Uterus (tissue), 2 donors: ENCODE measurements at regions not wholly inside any gene's neighbourhood (a gene's known extent, or its start where the extent isn't known, plus 50 kb on each side); places are given as distances from the start of the nearest gene placed in this dataset.
"Not testable (repeated sequence)": the region's sequence is repeated elsewhere in the genome, so short reads cannot be mapped to it uniquely, and the experiment has no call there.

ENCODE experiments used
- CTCF ChIP-seq, 4 experiments: fragments of 200-600 bp in 2 of 4; fragments of 450-650 bp in 2 of 4; sonication (generic) in 2 of 4; IDR thresholded peaks; one replicate each; pipeline ENCODE4 v1.5.1; 2016 to 2019; ENCODE audit warnings: antibody characterized with exemption in 4 of 4, mild to moderate bottlenecking in 2 of 4, moderate library complexity in 1 of 4
- POLR2A ChIP-seq, 2 donors: fragments of 450-650 bp; IDR thresholded peaks; one replicate each; pipeline ENCODE4 v1.6.1; 2016; ENCODE audit warnings: antibody characterized with exemption in 2 of 2, mild to moderate bottlenecking in 1 of 2, moderate library complexity in 1 of 2

- TF ChIP-seq POLR2A, CTCF (IDR thresholded peaks at IDR 0.05): not testable (repeated sequence)
Observed at GRCh38 chr3:13995216-13995615, 115.3 kb upstream of the WNT7A start.
